ENCODE measurements at regions not wholly inside any gene's neighbourhood (a gene's known extent, or its start where the extent isn't known, plus 50 kb on each side); places are given as distances from the start of the nearest gene placed in this dataset.

GRCh38 chr9:109705515-109705914 lies 74.5 kb upstream of the PALM2AKAP2 start:
- Histone ChIP-seq H3K27me3 (ENCODE audit: control insufficient read depth in 2 of 2, insufficient read depth in 2 of 2, low read length in 2 of 2) (no peaks in the 10 kb centered on the region), H3K36me3 (ENCODE audit: control insufficient read depth in 2 of 2, extremely low read depth in 1 of 2, insufficient read depth in 2 of 2, low read length in 2 of 2) (no peaks in the 10 kb centered on the region), H3K4me3 (replicated peaks in 1 of 3; ENCODE audit: insufficient read depth in 1 of 3, low read depth in 1 of 3, low read length in 3 of 3) (no peak overlapping the region), H3K27ac (ENCODE audit: insufficient read depth, low read depth, low read length) (no peak overlapping the region), H3K9ac (replicated peaks; ENCODE audit: extremely low read depth, insufficient read depth, low read length) (no peak overlapping the region), H3K4me2 (ENCODE audit: insufficient read depth, low read length) (no peak overlapping the region), H4K20me1 (replicated peaks; ENCODE audit: control insufficient read depth, extremely low read depth, insufficient read depth, low read length) (no peaks in the 10 kb centered on the region), H3K4me1 (ENCODE audit: control insufficient read depth, extremely low read depth, insufficient read depth, low read length) (no peaks in the 10 kb centered on the region), H3K79me2 (ENCODE audit: control insufficient read depth, insufficient read depth, low read length) (no peaks in the 10 kb centered on the region), H2AFZ (ENCODE audit: low read depth, low read length) (no peak overlapping the region), H3K9me1 (replicated peaks; ENCODE audit: control insufficient read depth, extremely low read depth, insufficient read depth, low read length) (no peaks in the 10 kb centered on the region), H3K9me3 (replicated peaks; ENCODE audit: control insufficient read depth, insufficient read depth, low read length) (no peaks in the 10 kb centered on the region)
- intact Hi-C loops (cut with micrococcal nuclease) = no loop called here
- dilution Hi-C loops (cut with MboI; ENCODE audit: extremely low pct_ligation_motif_present, low sequenced_read_pairs) = no loop called here
- no peak for TF ChIP-seq POLR2A (IDR thresholded peaks at IDR 0.05; ENCODE audit: low read depth, low read length)
- TF ChIP-seq MAX (IDR thresholded peaks at IDR 0.05; ENCODE audit: insufficient read depth, insufficient read length) = no peak
- TF ChIP-seq GATA2 (IDR thresholded peaks at IDR 0.05; ENCODE audit: insufficient read depth, insufficient read length, low read depth, low read length) = no peak
- TF ChIP-seq POLR2AphosphoS5 (IDR thresholded peaks at IDR 0.05; ENCODE audit: insufficient read depth, low read depth, low read length) = no peak
- TF ChIP-seq EZH2 (IDR thresholded peaks at IDR 0.05; ENCODE audit: borderline replicate concordance, low read depth, low read length, severe bottlenecking) = no peak
- no peak for TF ChIP-seq CTCF (IDR thresholded peaks at IDR 0.05; ENCODE audit: extremely low read depth in 1 of 2, insufficient read depth in 1 of 2, low read depth in 1 of 2, low read length in 2 of 2)
- no peak for TF ChIP-seq FOS (IDR thresholded peaks at IDR 0.05; ENCODE audit: borderline replicate concordance, insufficient read depth, low read length)
- no peak for TF ChIP-seq JUN (IDR thresholded peaks at IDR 0.05; ENCODE audit: borderline replicate concordance, insufficient read depth, insufficient read length, low read depth)
- TF ChIP-seq MYC (IDR thresholded peaks at IDR 0.05; ENCODE audit: low read depth, low read length) = no peak
- POLR2A ChIA-PET = no interaction called here
- BruUV-seq (replicated peaks) = no TSS peak
- no peak for DNase-seq (ENCODE audit: low read depth, low spot score)
- CTCF ChIA-PET = no interaction called here
- FAIRE-seq = no peak

Data from endothelial cell of umbilical vein (primary cell).